Gastrocnemius medialis (tissue), 4 donors: ENCODE measurements at regions not wholly inside any gene's neighbourhood (a gene's known extent, or its start where the extent isn't known, plus 50 kb on each side); places are given as distances from the start of the nearest gene placed in this dataset.

Experiments used
- CTCF ChIP-seq, 5 experiments: fragments of 450-650 bp in 3 of 5; fragments of 200-600 bp in 2 of 5; sonication (generic) in 2 of 5; IDR thresholded peaks in 4 of 5; conservative IDR thresholded peaks in 1 of 5; 1 replicate in 4 of 5; 2 replicates in 1 of 5; pipeline ENCODE4 v1.5.1; 2016 to 2019; ENCODE audit warnings: antibody characterized with exemption in 5 of 5, mild to moderate bottlenecking in 3 of 5, moderate library complexity in 3 of 5
- POLR2A ChIP-seq, 2 donors: fragments of 450-650 bp; IDR thresholded peaks; one replicate each; pipeline ENCODE4 v1.6.1; 2017; ENCODE audit warnings: antibody characterized with exemption in 2 of 2, mild to moderate bottlenecking in 2 of 2, moderate library complexity in 2 of 2

- TF ChIP-seq CTCF (IDR thresholded peaks at IDR 0.05 in 4 of 5, conservative IDR thresholded peaks at IDR 0.05 in 1 of 5) = no peak
- no peak for TF ChIP-seq POLR2A (IDR thresholded peaks at IDR 0.05)
Measured at GRCh38 chr1:177811429-177811828, 158.4 kb downstream of the SEC16B start.
